Suprapubic skin (tissue), 4 donors: ENCODE measurements at regions not wholly inside any gene's neighbourhood (a gene's known extent, or its start where the extent isn't known, plus 50 kb on each side); places are given as distances from the start of the nearest gene placed in this dataset.

Source experiments
- DNase-seq, 2 donors: peaks; one replicate each; pipeline ENCODE4 v3.0.0-alpha.2; 2019; ENCODE audit warnings: low spot score in 2 of 2
- H3K27ac ChIP-seq: fragments of 200-600 bp; sonication (generic); one replicate; pipeline ENCODE4 v1.5.1; 2019
- H3K27me3 ChIP-seq: fragments of 200-600 bp; sonication (generic); one replicate; pipeline ENCODE4 v1.5.1; 2019
- H3K36me3 ChIP-seq: fragments of 200-600 bp; sonication (generic); one replicate; pipeline ENCODE4 v1.5.1; 2019
- H3K4me1 ChIP-seq: fragments of 200-600 bp; sonication (generic); one replicate; pipeline ENCODE4 v1.5.1; 2019
- H3K4me3 ChIP-seq: fragments of 200-600 bp; sonication (generic); one replicate; pipeline ENCODE4 v1.5.1; 2019; ENCODE audit warnings: mild to moderate bottlenecking
- H3K9me3 ChIP-seq: fragments of 200-600 bp; sonication (generic); one replicate; pipeline ENCODE4 v1.5.1; 2019
- CTCF ChIP-seq, 2 donors: fragments of 200-600 bp in 1 of 2; fragments of 450-650 bp in 1 of 2; sonication (generic) in 1 of 2; IDR thresholded peaks; one replicate each; pipeline ENCODE4 v1.5.1; 2016 to 2019; ENCODE audit warnings: antibody characterized with exemption in 2 of 2, mild to moderate bottlenecking in 1 of 2, moderate library complexity in 1 of 2
- EP300 ChIP-seq: sonication (generic); formaldehyde crosslinking; IDR thresholded peaks from one replicate; pipeline ENCODE4 v1.6.1; 2017; ENCODE audit warnings: antibody characterized with exemption
- POLR2A ChIP-seq, 2 donors: fragments of 450-650 bp; IDR thresholded peaks; one replicate each; pipeline ENCODE4 v1.6.1; 2017; ENCODE audit warnings: antibody characterized with exemption in 2 of 2, mild to moderate bottlenecking in 2 of 2, moderate library complexity in 2 of 2
- POLR2AphosphoS5 ChIP-seq, 3 donors: sonication (generic); formaldehyde crosslinking; IDR thresholded peaks; one replicate each; pipeline ENCODE4 v1.6.1; 2017; ENCODE audit warnings: antibody characterized with exemption in 3 of 3
- WGBS: methylation state at CpG from one replicate; pipeline ENCODE4 v1.1.5; 2018; 5-methylcytosine and 5-hydroxymethylcytosine counted together

GRCh38 chr17:5730373-5730772, 146.1 kb upstream of the NLRP1 start:
- DNase-seq, result no peak
- Histone ChIP-seq H3K9me3 (no peaks in the 10 kb centered on the region), H3K4me1 (no peaks in the 10 kb centered on the region), H3K4me3 (no peak overlapping the region), H3K27ac (no peak overlapping the region), H3K27me3 (peaks cover 2% of the 10 kb centered on the region), H3K36me3 (no peaks in the 10 kb centered on the region)
- 71% methylated on average over 6 of the region's 6 CpGs for WGBS
- TF ChIP-seq POLR2A (IDR thresholded peaks at IDR 0.05), result no peak

GRCh38 chr17:5740937-5741336, 156.6 kb upstream of the NLRP1 start:
- no peaks in the 10 kb centered on the region for H3K27me3 ChIP-seq
- 27% methylated on average over 1 of the region's 1 CpG for WGBS
- H3K4me1 ChIP-seq, result no peaks in the 10 kb centered on the region
- H3K27ac ChIP-seq, result no peak overlapping the region
- H3K9me3 ChIP-seq, result no peaks in the 10 kb centered on the region
- TF ChIP-seq POLR2A (IDR thresholded peaks at IDR 0.05), result no peak
- TF ChIP-seq EP300, result no peak
- no peak for TF ChIP-seq CTCF (IDR thresholded peaks at IDR 0.05)
- TF ChIP-seq POLR2AphosphoS5 (IDR thresholded peaks at IDR 0.05), result no peak
- H3K36me3 ChIP-seq, result no peaks in the 10 kb centered on the region
- DNase-seq, result no peak
- H3K4me3 ChIP-seq, result no peak overlapping the region

- Histone ChIP-seq H3K9me3 (no peaks in the 10 kb centered on the region), H3K27me3 (no peaks in the 10 kb centered on the region), H3K4me3 (no peak overlapping the region), H3K36me3 (no peaks in the 10 kb centered on the region), H3K27ac (no peak overlapping the region), H3K4me1 (no peaks in the 10 kb centered on the region)
- DNase-seq, result no peak
- WGBS, result 79% methylated on average over 8 of the region's 8 CpGs
- TF ChIP-seq CTCF (IDR thresholded peaks at IDR 0.05) (no peak), EP300 (no peak), POLR2AphosphoS5 (IDR thresholded peaks at IDR 0.05) (no peak), POLR2A (IDR thresholded peaks at IDR 0.05) (no peak)
Measured at GRCh38 chr17:5741810-5742209, 157.5 kb upstream of the NLRP1 start.

GRCh38 chr17:5745111-5745813, 161.0 kb upstream of the NLRP1 start:
- Histone ChIP-seq H3K4me3 (no peak overlapping the region), H3K4me1 (no peaks in the 10 kb centered on the region), H3K36me3 (no peaks in the 10 kb centered on the region), H3K27ac (no peak overlapping the region), H3K27me3 (peaks cover 2% of the 10 kb centered on the region), H3K9me3 (no peaks in the 10 kb centered on the region)
- WGBS, result 60% methylated on average over 4 of the region's 4 CpGs
- DNase-seq, result no peak
- no peak for TF ChIP-seq CTCF (IDR thresholded peaks at IDR 0.05)
- TF ChIP-seq POLR2AphosphoS5 (IDR thresholded peaks at IDR 0.05), result no peak
- TF ChIP-seq EP300, result no peak
- no peak for TF ChIP-seq POLR2A (IDR thresholded peaks at IDR 0.05)

DNA sequence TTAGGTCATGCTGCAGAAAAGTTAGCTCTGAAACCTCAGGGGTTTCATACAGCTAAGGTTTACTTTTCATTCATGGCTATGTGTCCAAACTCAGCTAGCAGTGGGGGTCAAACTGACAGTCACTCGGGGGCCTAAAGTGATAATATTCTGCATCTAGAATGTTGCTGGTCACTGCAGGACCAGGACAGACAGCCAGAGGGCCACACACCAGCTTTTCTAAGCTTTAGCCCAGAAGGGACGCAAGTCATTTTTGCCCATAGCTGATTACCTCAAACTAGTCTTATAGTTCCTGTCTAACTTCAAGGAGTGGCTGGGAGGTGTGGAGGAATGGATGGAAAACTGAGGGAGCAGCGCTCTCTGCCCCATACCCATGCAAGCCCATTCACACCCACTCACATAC, 163.0 kb upstream of the NLRP1 start:
- WGBS, result 87% methylated on average over 3 of the region's 3 CpGs
- H3K27ac ChIP-seq, result no peak overlapping the region
- no peaks in the 10 kb centered on the region for H3K9me3 ChIP-seq
- peaks cover 3% of the 10 kb centered on the region for H3K27me3 ChIP-seq
- H3K4me3 ChIP-seq, result no peak overlapping the region
- no peaks in the 10 kb centered on the region for H3K36me3 ChIP-seq
- no peaks in the 10 kb centered on the region for H3K4me1 ChIP-seq
- DNase-seq, result no peak
- TF ChIP-seq POLR2A (IDR thresholded peaks at IDR 0.05) (no peak), CTCF (IDR thresholded peaks at IDR 0.05) (no peak), POLR2AphosphoS5 (IDR thresholded peaks at IDR 0.05) (no peak), EP300 (no peak)

GRCh38 chr17:5747964-5748363, 163.7 kb upstream of the NLRP1 start:
- no peaks in the 10 kb centered on the region for H3K4me1 ChIP-seq
- TF ChIP-seq EP300 (no peak), POLR2A (IDR thresholded peaks at IDR 0.05) (no peak), CTCF (IDR thresholded peaks at IDR 0.05) (no peak), POLR2AphosphoS5 (IDR thresholded peaks at IDR 0.05) (no peak)
- H3K36me3 ChIP-seq, result no peaks in the 10 kb centered on the region
- no peak overlapping the region for H3K4me3 ChIP-seq
- no peak overlapping the region for H3K27ac ChIP-seq
- no peaks in the 10 kb centered on the region for H3K9me3 ChIP-seq
- DNase-seq, result no peak
- WGBS, result 82% methylated on average over 4 of the region's 4 CpGs
- H3K27me3 ChIP-seq, result peaks cover 3% of the 10 kb centered on the region
